ENCODE measurements at regions not wholly inside any gene's neighbourhood (a gene's known extent, or its start where the extent isn't known, plus 50 kb on each side); places are given as distances from the start of the nearest gene placed in this dataset.

- TF ChIP-seq SMC3 (IDR thresholded peaks at IDR 0.05; ENCODE audit: borderline replicate concordance, low read length) (peak; percentile 57; the same call in 1 of the 2 replicates), CTCF (IDR thresholded peaks at IDR 0.05 in 2 of 3, conservative IDR thresholded peaks at IDR 0.05 in 1 of 3; ENCODE audit: control insufficient read depth in 2 of 3, extremely low read depth in 1 of 3, insufficient read depth in 1 of 3, low read depth in 3 of 3, low read length in 3 of 3) (peak; percentile 55 to 63 (median 60)), RAD21 (IDR thresholded peaks at IDR 0.05; ENCODE audit: insufficient read depth, low read depth, low read length) (peak; percentile 69)
- TF ChIP-seq, protein P1, sequence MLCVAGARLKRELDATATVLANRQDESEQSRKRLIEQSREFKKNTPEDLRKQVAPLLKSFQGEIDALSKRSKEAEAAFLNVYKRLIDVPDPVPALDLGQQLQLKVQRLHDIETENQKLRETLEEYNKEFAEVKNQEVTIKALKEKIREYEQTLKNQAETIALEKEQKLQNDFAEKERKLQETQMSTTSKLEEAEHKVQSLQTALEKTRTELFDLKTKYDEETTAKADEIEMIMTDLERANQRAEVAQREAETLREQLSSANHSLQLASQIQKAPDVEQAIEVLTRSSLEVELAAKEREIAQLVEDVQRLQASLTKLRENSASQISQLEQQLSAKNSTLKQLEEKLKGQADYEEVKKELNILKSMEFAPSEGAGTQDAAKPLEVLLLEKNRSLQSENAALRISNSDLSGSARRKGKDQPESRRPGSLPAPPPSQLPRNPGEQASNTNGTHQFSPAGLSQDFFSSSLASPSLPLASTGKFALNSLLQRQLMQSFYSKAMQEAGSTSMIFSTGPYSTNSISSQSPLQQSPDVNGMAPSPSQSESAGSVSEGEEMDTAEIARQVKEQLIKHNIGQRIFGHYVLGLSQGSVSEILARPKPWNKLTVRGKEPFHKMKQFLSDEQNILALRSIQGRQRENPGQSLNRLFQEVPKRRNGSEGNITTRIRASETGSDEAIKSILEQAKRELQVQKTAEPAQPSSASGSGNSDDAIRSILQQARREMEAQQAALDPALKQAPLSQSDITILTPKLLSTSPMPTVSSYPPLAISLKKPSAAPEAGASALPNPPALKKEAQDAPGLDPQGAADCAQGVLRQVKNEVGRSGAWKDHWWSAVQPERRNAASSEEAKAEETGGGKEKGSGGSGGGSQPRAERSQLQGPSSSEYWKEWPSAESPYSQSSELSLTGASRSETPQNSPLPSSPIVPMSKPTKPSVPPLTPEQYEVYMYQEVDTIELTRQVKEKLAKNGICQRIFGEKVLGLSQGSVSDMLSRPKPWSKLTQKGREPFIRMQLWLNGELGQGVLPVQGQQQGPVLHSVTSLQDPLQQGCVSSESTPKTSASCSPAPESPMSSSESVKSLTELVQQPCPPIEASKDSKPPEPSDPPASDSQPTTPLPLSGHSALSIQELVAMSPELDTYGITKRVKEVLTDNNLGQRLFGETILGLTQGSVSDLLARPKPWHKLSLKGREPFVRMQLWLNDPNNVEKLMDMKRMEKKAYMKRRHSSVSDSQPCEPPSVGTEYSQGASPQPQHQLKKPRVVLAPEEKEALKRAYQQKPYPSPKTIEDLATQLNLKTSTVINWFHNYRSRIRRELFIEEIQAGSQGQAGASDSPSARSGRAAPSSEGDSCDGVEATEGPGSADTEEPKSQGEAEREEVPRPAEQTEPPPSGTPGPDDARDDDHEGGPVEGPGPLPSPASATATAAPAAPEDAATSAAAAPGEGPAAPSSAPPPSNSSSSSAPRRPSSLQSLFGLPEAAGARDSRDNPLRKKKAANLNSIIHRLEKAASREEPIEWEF (IDR thresholded peaks at IDR 0.05; ENCODE audit: insufficient replicate concordance, low read depth, low read length): no peak
- no peaks in the 10 kb centered on the region for H3K79me2 ChIP-seq (ENCODE audit: control insufficient read depth, insufficient read depth, low read length)
Measured at GRCh38 chrX:26918631-26919030, 544.5 kb downstream of the PPP4R3C start.

More at GRCh38 chrX:26918631-26919030, 544.5 kb downstream of the PPP4R3C start:
- H3K9me3 ChIP-seq (replicated peaks; ENCODE audit: control insufficient read depth, insufficient read depth, low read length): no peaks in the 10 kb centered on the region
- no peak overlapping the region for H3K4me3 ChIP-seq
- no TSS peak for BruUV-seq (replicated peaks)
- in situ Hi-C loops (cut with MboI): no loop called here
- ChIA-PET CTCF (interaction anchor here (0.6 to 4.2 kb wide), 15 partner anchors 9 to 796 kb away, joined by 3 to 43 read pairs (median 4); no protein-coding TSS in a partner anchor), POLR2A (interaction anchor here (0.6 kb wide), 1 partner anchor 209 kb away, joined by 3 read pairs; no protein-coding TSS in a partner anchor), SMC1A (ENCODE audit: uncharacterized antibody, unreplicated experiment) (interaction anchor here (0.5 to 4.5 kb wide), 6 partner anchors 10 to 268 kb away, joined by 3 to 55 read pairs (median 4); no protein-coding TSS in a partner anchor), RAD21 (ENCODE audit: unreplicated experiment) (interaction anchor here (0.7 to 4.3 kb wide), 8 partner anchors 49 to 268 kb away, joined by 3 to 54 read pairs (median 6); no protein-coding TSS in a partner anchor)
- H3K27me3 ChIP-seq (replicated peaks in 1 of 2; ENCODE audit: control insufficient read depth in 2 of 2, insufficient read depth in 2 of 2, low read length in 1 of 2): no peaks in the 10 kb centered on the region
- 26% methylated on average over 4 of the region's 4 CpGs for WGBS (ENCODE audit: insufficient coverage, insufficient replicate concordance, low lambda C conversion rate, missing lambda C conversion rate)
- H4K20me1 ChIP-seq (ENCODE audit: control insufficient read depth, insufficient read depth): no peaks in the 10 kb centered on the region
- H3K9ac ChIP-seq (ENCODE audit: control insufficient read depth, insufficient read depth, low read length): no peak overlapping the region
- H3K4me2 ChIP-seq (ENCODE audit: control insufficient read depth, insufficient read depth): no peak overlapping the region
- DNase-seq (ENCODE audit: low read depth, low spot score): no peak
- FAIRE-seq: no peak
- H3K27ac ChIP-seq (ENCODE audit: control insufficient read depth, insufficient read depth): no peak overlapping the region
- H3K36me3 ChIP-seq (ENCODE audit: control insufficient read depth in 2 of 2, insufficient read depth in 2 of 2, low read length in 1 of 2): no peaks in the 10 kb centered on the region
- no peaks in the 10 kb centered on the region for H3K4me1 ChIP-seq (ENCODE audit: control insufficient read depth, insufficient read depth, low read length)
- intact Hi-C loops (cut with micrococcal nuclease; ENCODE audit: unreplicated experiment): loop anchor here (1.0 to 5.0 kb wide), 4 partner anchors 66 to 269 kb away; no protein-coding TSS in a partner anchor
- ATAC-seq: peak; percentile 87
- no peak overlapping the region for H2AFZ ChIP-seq (ENCODE audit: control insufficient read depth, low read depth, low read length)

Measured in GM12878 (cell line).